OCI-LY1 (cell line): ENCODE measurements at regions not wholly inside any gene's neighbourhood (a gene's known extent, or its start where the extent isn't known, plus 50 kb on each side); places are given as distances from the start of the nearest gene placed in this dataset.
A peak's percentile ranks its signal among the peaks of the same experiment; 100 is the strongest.

ENCODE experiments used
- H2AFZ ChIP-seq: fragments of 200-600 bp; sonication (generic), shearing (Covaris generic); 2 replicates; pipeline ENCODE4 v1.6.0; 2014; ENCODE audit warnings: antibody characterized with exemption, mild to moderate bottlenecking, low read length
- H3F3A ChIP-seq: fragments of 200-600 bp; sonication (generic), shearing (Covaris generic); 2 replicates; pipeline ENCODE4 v1.6.0; 2014; ENCODE audit warnings: mild to moderate bottlenecking, antibody characterized with exemption, low read length, moderate library complexity; ENCODE audit not compliant: insufficient read depth
- H3K27ac ChIP-seq: fragments of 200-600 bp; sonication (generic); 2 replicates; pipeline ENCODE4 v1.5.1; 2014; ENCODE audit warnings: low read length, mixed run types, mild to moderate bottlenecking, low read depth; ENCODE audit not compliant: poor library complexity, severe bottlenecking
- H3K27me3 ChIP-seq: fragments of 200-600 bp; sonication (generic); 2 replicates; pipeline ENCODE4 v1.6.0; 2014; ENCODE audit warnings: antibody characterized with exemption, mild to moderate bottlenecking, low read length, moderate library complexity; ENCODE audit not compliant: insufficient read depth
- H3K36me3 ChIP-seq: fragments of 200-600 bp; sonication (generic); 2 replicates; pipeline ENCODE4 v1.6.1; 2014; ENCODE audit warnings: mild to moderate bottlenecking, antibody characterized with exemption, low read length, moderate library complexity, mixed read lengths; ENCODE audit not compliant: insufficient read depth
- H3K4me1 ChIP-seq: fragments of 200-600 bp; sonication (generic); 2 replicates; pipeline ENCODE4 v1.5.1; 2014; ENCODE audit warnings: mild to moderate bottlenecking, low read length, moderate library complexity; ENCODE audit not compliant: insufficient read depth, severe bottlenecking
- H3K4me2 ChIP-seq: fragments of 200-600 bp; sonication (generic), shearing (Covaris generic); 2 replicates; pipeline ENCODE4 v1.6.1; 2014; ENCODE audit warnings: low read length
- H3K4me3 ChIP-seq: fragments of 200-600 bp; sonication (generic); 2 replicates; pipeline ENCODE4 v1.5.1; 2014; ENCODE audit warnings: low read length, low read depth, mild to moderate bottlenecking, mixed read lengths; ENCODE audit not compliant: poor library complexity, severe bottlenecking
- H3K79me2 ChIP-seq: fragments of 200-600 bp; shearing (Covaris generic); 2 replicates; pipeline ENCODE4 v1.6.1; 2016; ENCODE audit warnings: mixed run types, low read length, mixed read lengths; ENCODE audit not compliant: insufficient read depth
- H3K9ac ChIP-seq: fragments of 200-600 bp; sonication (generic), shearing (Covaris generic); 2 replicates; pipeline ENCODE4 v1.6.1; 2014; ENCODE audit warnings: mild to moderate bottlenecking, low read length, mixed read lengths
- H3K9me2 ChIP-seq: fragments of 200-600 bp; sonication (generic), shearing (Covaris generic); 2 replicates; pipeline ENCODE4 v1.6.1; 2014; ENCODE audit warnings: low read depth, mild to moderate bottlenecking, low read length, mixed read lengths
- H3K9me3 ChIP-seq: fragments of 200-600 bp; shearing (Covaris generic); 2 replicates; pipeline ENCODE4 v1.6.1; 2014; ENCODE audit warnings: low read length, mixed read lengths
- H4K20me1 ChIP-seq: fragments of 200-600 bp; sonication (generic), shearing (Covaris generic); 2 replicates; pipeline ENCODE4 v1.6.0; 2016; ENCODE audit warnings: mild to moderate bottlenecking, low read length; ENCODE audit not compliant: insufficient read depth
- CTCF ChIP-seq: fragments of 200-600 bp; sonication (generic), shearing (Covaris generic); IDR thresholded peaks from 2 replicates; pipeline ENCODE4 v1.5.1; 2017; ENCODE audit warnings: mild to moderate bottlenecking, antibody characterized with exemption, low read length, moderate library complexity, mixed read lengths
- EZH2 ChIP-seq: fragments of 200-600 bp; sonication (generic), shearing (Covaris generic); IDR thresholded peaks from 2 replicates; pipeline ENCODE4 v1.8.0; 2017; ENCODE audit warnings: borderline replicate concordance, mixed run types, mild to moderate bottlenecking, antibody characterized with exemption, low read length, moderate library complexity, mixed read lengths

GRCh38 chr14:106277503-106277902, 751.1 kb downstream of the TMEM121 start:
- H4K20me1 ChIP-seq: no peaks in the 10 kb centered on the region
- no peaks in the 10 kb centered on the region for H3K36me3 ChIP-seq
- H3F3A ChIP-seq: no peaks in the 10 kb centered on the region
- no peaks in the 10 kb centered on the region for H3K9me3 ChIP-seq
- H3K9me2 ChIP-seq: no peaks in the 10 kb centered on the region
- no peak for TF ChIP-seq EZH2
- TF ChIP-seq CTCF: peak; percentile 100
- no peaks in the 10 kb centered on the region for H3K27me3 ChIP-seq
- peaks cover 29% of the 10 kb centered on the region for H3K4me1 ChIP-seq
- no peak overlapping the region for H2AFZ ChIP-seq
- peak overlapping the region; percentile 65 for H3K4me2 ChIP-seq
- no peaks in the 10 kb centered on the region for H3K79me2 ChIP-seq
- peak overlapping the region; percentile 53 for H3K4me3 ChIP-seq
- peak overlapping the region; percentile 47; the same call in 1 of the 2 replicates for H3K9ac ChIP-seq
- H3K27ac ChIP-seq: peak overlapping the region; percentile 79

- no peak overlapping the region for H3K27ac ChIP-seq
- TF ChIP-seq EZH2 (no peak), CTCF (no peak)
Measured at GRCh38 chr14:106280876-106281275, 754.5 kb downstream of the TMEM121 start.

GRCh38 chr14:106286697-106287290, 760.4 kb downstream of the TMEM121 start:
- no peaks in the 10 kb centered on the region for H3K9me2 ChIP-seq
- H3K27ac ChIP-seq: no peak overlapping the region
- H3K9ac ChIP-seq: no peak overlapping the region
- no peaks in the 10 kb centered on the region for H3K9me3 ChIP-seq
- H3K4me3 ChIP-seq: no peak overlapping the region
- no peaks in the 10 kb centered on the region for H3K4me1 ChIP-seq
- no peaks in the 10 kb centered on the region for H4K20me1 ChIP-seq
- TF ChIP-seq EZH2 (no peak), CTCF (peak; percentile 77)
- H3K36me3 ChIP-seq: no peaks in the 10 kb centered on the region
- 0 out of 2 replicates have a peak overlapping the region, but pooled peaks have one; percentile 35 for H2AFZ ChIP-seq
- H3K27me3 ChIP-seq: no peaks in the 10 kb centered on the region; the same call in 1 of the 2 replicates
- no peak overlapping the region for H3K4me2 ChIP-seq
- H3K79me2 ChIP-seq: no peaks in the 10 kb centered on the region
- no peaks in the 10 kb centered on the region for H3F3A ChIP-seq

More at GRCh38 chr14:106280876-106281275, 754.5 kb downstream of the TMEM121 start:
- H3F3A ChIP-seq: no peaks in the 10 kb centered on the region
- no peaks in the 10 kb centered on the region for H4K20me1 ChIP-seq
- H2AFZ ChIP-seq: no peak overlapping the region
- H3K4me1 ChIP-seq: peaks cover 25% of the 10 kb centered on the region
- H3K27me3 ChIP-seq: no peaks in the 10 kb centered on the region
- H3K9ac ChIP-seq: no peak overlapping the region
- no peaks in the 10 kb centered on the region for H3K79me2 ChIP-seq
- H3K9me2 ChIP-seq: no peaks in the 10 kb centered on the region
- H3K36me3 ChIP-seq: no peaks in the 10 kb centered on the region
- no peaks in the 10 kb centered on the region for H3K9me3 ChIP-seq
- H3K4me3 ChIP-seq: no peak overlapping the region
- no peak overlapping the region for H3K4me2 ChIP-seq
